ENCODE measurements at regions not wholly inside any gene's neighbourhood (a gene's known extent, or its start where the extent isn't known, plus 50 kb on each side); places are given as distances from the start of the nearest gene placed in this dataset.
A peak's percentile ranks its signal among the peaks of the same experiment; 100 is the strongest.
"Not testable (repeated sequence)": the region's sequence is repeated elsewhere in the genome, so short reads cannot be mapped to it uniquely, and the experiment has no call there.

- DNase-seq (ENCODE audit: low read depth): no peak
Measured at GRCh38 chr6:164695896-164696295, 613.5 kb downstream of the C6orf118 start.

- DNase-seq (ENCODE audit: low read depth): peak; percentile 5
Measured at GRCh38 chr6:164694386-164694785, 615.0 kb downstream of the C6orf118 start.

- DNase-seq (ENCODE audit: low read depth): peak; percentile 30
Measured at GRCh38 chr6:164693944-164694343, 615.5 kb downstream of the C6orf118 start.

GRCh38 chr6:164692772-164693510 is 616.5 kb downstream of the C6orf118 start:
- DNase-seq (ENCODE audit: low read depth): no peak

- no peak for DNase-seq (ENCODE audit: low read depth)
Measured at GRCh38 chr6:164690702-164691500, 618.5 kb downstream of the C6orf118 start.

GRCh38 chr6:164690241-164690640 is 619.2 kb downstream of the C6orf118 start:
- DNase-seq (ENCODE audit: low read depth): no peak

- peak; percentile 30 for DNase-seq (ENCODE audit: low read depth)
Measured at GRCh38 chr6:164665328-164665727, 644.1 kb downstream of the C6orf118 start.

GRCh38 chr6:164663634-164664033 is 645.8 kb downstream of the C6orf118 start:
- no peak for DNase-seq (ENCODE audit: low read depth)

GRCh38 chr6:164661716-164662115 is 647.7 kb downstream of the C6orf118 start:
- DNase-seq (ENCODE audit: low read depth): no peak

- no peak for DNase-seq (ENCODE audit: low read depth)
Measured at GRCh38 chr6:164660781-164661180, 648.6 kb downstream of the C6orf118 start.

- no peak for DNase-seq (ENCODE audit: low read depth)
Measured at GRCh38 chr6:164640956-164641355, 668.4 kb downstream of the C6orf118 start.

GRCh38 chr6:164628302-164628931 is 681.0 kb downstream of the C6orf118 start:
- DNase-seq (ENCODE audit: low read depth): no peak

GRCh38 chr6:164616917-164617524 is 692.4 kb downstream of the C6orf118 start:
- no peak for DNase-seq (ENCODE audit: low read depth)

GRCh38 chr6:164612751-164613150 is 696.7 kb downstream of the C6orf118 start:
- DNase-seq (ENCODE audit: low read depth): no peak

GRCh38 chr6:164610859-164611258 is 698.5 kb downstream of the C6orf118 start:
- not testable (repeated sequence) for DNase-seq (ENCODE audit: low read depth)

- DNase-seq (ENCODE audit: low read depth): not testable (repeated sequence)
Measured at GRCh38 chr6:164602415-164602814, 707.0 kb downstream of the C6orf118 start.

GRCh38 chr6:164581563-164581962 is 727.8 kb downstream of the C6orf118 start:
- DNase-seq (ENCODE audit: low read depth): no peak

- no peak for DNase-seq (ENCODE audit: low read depth)
Measured at GRCh38 chr6:164579035-164579434, 730.4 kb downstream of the C6orf118 start.

- DNase-seq (ENCODE audit: low read depth): no peak
Measured at GRCh38 chr6:164578616-164579015, 730.8 kb downstream of the C6orf118 start.

- DNase-seq (ENCODE audit: low read depth): peak; percentile 14
Measured at GRCh38 chr6:164570801-164571200, 738.6 kb downstream of the C6orf118 start.

GRCh38 chr6:164569509-164569908 is 739.9 kb downstream of the C6orf118 start:
- no peak for DNase-seq (ENCODE audit: low read depth)

- no peak for DNase-seq (ENCODE audit: low read depth)
Measured at GRCh38 chr6:164563924-164564323, 745.5 kb downstream of the C6orf118 start.
